GM12891 (cell line): ENCODE measurements at regions not wholly inside any gene's neighbourhood (a gene's known extent, or its start where the extent isn't known, plus 50 kb on each side); places are given as distances from the start of the nearest gene placed in this dataset.

ENCODE experiments used
- POLR2A ChIP-seq: IDR thresholded peaks from 2 replicates; pipeline ENCODE4 v1.6.1; 2011; ENCODE audit warnings: low read depth, low read length, control low read depth
- POLR2AphosphoS5 ChIP-seq: IDR thresholded peaks from 2 replicates; pipeline ENCODE4 v1.6.1; 2011; ENCODE audit warnings: low read depth, low read length, control low read depth
- POU2F2 ChIP-seq: IDR thresholded peaks from 2 replicates; pipeline ENCODE4 v1.6.1; 2011; ENCODE audit warnings: low read depth, mild to moderate bottlenecking, control low read depth, low read length, moderate library complexity
- SPI1 ChIP-seq: IDR thresholded peaks from 2 replicates; pipeline ENCODE4 v1.6.1; 2011; ENCODE audit warnings: low read depth, low read length, control low read depth
- TAF1 ChIP-seq: IDR thresholded peaks from 2 replicates; pipeline ENCODE4 v1.6.1; 2011; ENCODE audit warnings: low read depth, low read length, control low read depth

DNA sequence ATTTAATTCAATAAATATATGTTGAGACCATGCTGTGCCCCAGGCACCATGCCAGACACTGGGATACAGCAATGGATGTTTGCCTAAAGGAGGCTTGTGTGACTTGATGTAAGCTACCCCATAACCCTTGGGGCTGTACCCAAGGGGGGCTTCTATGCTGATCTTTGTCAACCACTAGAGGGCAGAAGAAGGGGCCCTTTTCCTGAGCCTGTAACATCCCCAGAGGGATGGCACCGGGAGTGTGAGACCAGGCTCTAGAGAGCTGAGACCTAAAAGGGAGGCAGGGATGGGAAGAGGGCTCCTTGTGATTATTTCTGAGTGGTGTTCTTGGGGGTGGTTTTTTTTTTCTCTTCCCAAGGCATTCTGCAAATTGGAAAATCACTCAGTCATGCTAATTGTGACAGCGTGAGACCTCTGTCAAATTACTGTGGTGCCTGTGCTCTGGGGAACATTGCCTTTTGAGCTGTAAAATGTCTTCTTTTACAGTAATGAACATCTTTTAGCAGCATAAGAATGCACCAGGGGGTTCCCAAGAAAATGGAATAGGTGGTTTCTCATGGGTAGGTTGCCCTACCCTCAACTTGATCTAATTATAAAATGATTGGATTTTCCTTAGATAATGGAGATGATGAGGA is 138.7 kb upstream of the SLC24A3 start:
- TF ChIP-seq POLR2A (no peak), POLR2AphosphoS5 (no peak), TAF1 (no peak), SPI1 (no peak), POU2F2 (no peak)
